GM12878 (cell line): ENCODE measurements at regions not wholly inside any gene's neighbourhood (a gene's known extent, or its start where the extent isn't known, plus 50 kb on each side); places are given as distances from the start of the nearest gene placed in this dataset.

Experiments
- ATF7 ChIP-seq: fragments of 450-650 bp; IDR thresholded peaks from 2 replicates; pipeline ENCODE4 v1.6.1; 2016; ENCODE audit warnings: low read depth, mild to moderate bottlenecking
- CEBPB ChIP-seq, 2 experiments: fragments of 150-350 bp in 1 of 2; IDR thresholded peaks; 2 replicates each; pipeline ENCODE4 v1.6.1; 2012 to 2014; ENCODE audit warnings: low read depth in 2 of 2, low read length in 2 of 2, borderline replicate concordance in 1 of 2, inconsistent platforms in 1 of 2
- CHD1 ChIP-seq: IDR thresholded peaks from 2 replicates; pipeline ENCODE4 v1.6.1; 2012; ENCODE audit warnings: low read depth, low read length, improper control_type of control experiment
- CHD2 ChIP-seq: IDR thresholded peaks from 2 replicates; pipeline ENCODE4 v1.6.1; 2011; ENCODE audit warnings: low read depth, low read length, improper control_type of control experiment, borderline replicate concordance
- CREM ChIP-seq: IDR thresholded peaks from 2 replicates; pipeline ENCODE4 v1.6.1; 2014; ENCODE audit warnings: antibody characterized with exemption, low read depth
- CUX1 ChIP-seq: IDR thresholded peaks from 2 replicates; pipeline ENCODE4 v1.6.1; 2012; ENCODE audit warnings: improper control_type of control experiment, low read depth, low read length; ENCODE audit not compliant: insufficient replicate concordance
- E2F4 ChIP-seq: IDR thresholded peaks from 2 replicates; pipeline ENCODE4 v1.6.1; 2012; ENCODE audit warnings: low read depth, low read length, improper control_type of control experiment
- E2F8 ChIP-seq: fragments of 450-650 bp; IDR thresholded peaks from 2 replicates; pipeline ENCODE4 v1.6.1; 2018; ENCODE audit warnings: mild to moderate bottlenecking, low read depth, moderate library complexity; ENCODE audit not compliant: partially characterized antibody
- IKZF1 ChIP-seq: fragments of 450-650 bp; conservative IDR thresholded peaks from 2 replicates; pipeline ENCODE4 v1.6.1; 2017; ENCODE audit warnings: antibody characterized with exemption, mild to moderate bottlenecking
- IKZF2 ChIP-seq, 2 experiments: fragments of 450-650 bp; IDR thresholded peaks; 2 replicates each; pipeline ENCODE4 v1.6.1; 2017; ENCODE audit warnings: mild to moderate bottlenecking in 2 of 2, moderate library complexity in 2 of 2
- IRF3 ChIP-seq: fragments of 450-650 bp; IDR thresholded peaks from 2 replicates; pipeline ENCODE4 v1.6.1; 2014; ENCODE audit warnings: mild to moderate bottlenecking
- IRF5 ChIP-seq: fragments of 450-650 bp; IDR thresholded peaks from 2 replicates; pipeline ENCODE4 v1.6.1; 2017; ENCODE audit warnings: borderline replicate concordance
- MTA2 ChIP-seq: fragments of 450-650 bp; IDR thresholded peaks from 2 replicates; pipeline ENCODE4 v1.6.1; 2016; ENCODE audit warnings: low read depth, mild to moderate bottlenecking, moderate library complexity
- NBN ChIP-seq: fragments of 450-650 bp; IDR thresholded peaks from 2 replicates; pipeline ENCODE4 v1.6.1; 2016
- NFIC ChIP-seq: IDR thresholded peaks from 2 replicates; pipeline ENCODE4 v1.6.1; 2012; ENCODE audit warnings: low read depth, mild to moderate bottlenecking, inconsistent platforms, low read length, moderate library complexity
- RFX5 ChIP-seq: IDR thresholded peaks from 2 replicates; pipeline ENCODE4 v1.6.1; 2011; ENCODE audit warnings: low read depth, low read length, improper control_type of control experiment
- SP1 ChIP-seq: IDR thresholded peaks from one replicate; pipeline ENCODE4 v1.6.1; 2011; ENCODE audit warnings: low read depth, low read length
- SPI1 ChIP-seq: IDR thresholded peaks from 2 replicates; pipeline ENCODE4 v1.6.1; 2011; ENCODE audit warnings: low read depth, mild to moderate bottlenecking, low read length, moderate library complexity, borderline replicate concordance; ENCODE audit not compliant: insufficient read depth
- STAT1 ChIP-seq: fragments of 450-650 bp; conservative IDR thresholded peaks from 2 replicates; pipeline ENCODE4 v1.6.1; 2014; ENCODE audit warnings: antibody characterized with exemption, mild to moderate bottlenecking
- YY1 ChIP-seq: IDR thresholded peaks from 2 replicates; pipeline ENCODE4 v1.6.1; 2011; ENCODE audit warnings: low read depth, mild to moderate bottlenecking, low read length
- ZNF207 ChIP-seq: fragments of 450-650 bp; IDR thresholded peaks from 2 replicates; pipeline ENCODE4 v1.6.1; 2014; ENCODE audit warnings: antibody characterized with exemption, mild to moderate bottlenecking, borderline replicate concordance

GRCh38 chr6:140071601-140072062, 697.2 kb upstream of the CITED2 start (continued):
- TF ChIP-seq ATF7 (peak; percentile 29; the same call in 1 of the 2 replicates), E2F8 (no peak), MTA2 (peak; percentile 83), CUX1 (peak; percentile 16), CEBPB (IDR thresholded peaks at IDR 0.05; ENCODE audit: borderline replicate concordance in 1 of 2, low read depth in 2 of 2, low read length in 2 of 2) (no peak), RFX5 (no peak), CHD2 (no peak), SPI1 (no peak), CHD1 (no peak), STAT1 (no peak), E2F4 (no peak), YY1 (no peak), IKZF1 (peak; percentile 45), IRF3 (no peak), SP1 (no peak), ZNF207 (no peak), IKZF2 (IDR thresholded peaks at IDR 0.05) (peak in 1 of 2 experiments; percentile 50; a peak in 2 of 4 replicates), NBN (no peak), NFIC (no peak), CREM (no peak), IRF5 (no peak)
